ENCODE measurements at regions not wholly inside any gene's neighbourhood (a gene's known extent, or its start where the extent isn't known, plus 50 kb on each side); places are given as distances from the start of the nearest gene placed in this dataset.

DNA sequence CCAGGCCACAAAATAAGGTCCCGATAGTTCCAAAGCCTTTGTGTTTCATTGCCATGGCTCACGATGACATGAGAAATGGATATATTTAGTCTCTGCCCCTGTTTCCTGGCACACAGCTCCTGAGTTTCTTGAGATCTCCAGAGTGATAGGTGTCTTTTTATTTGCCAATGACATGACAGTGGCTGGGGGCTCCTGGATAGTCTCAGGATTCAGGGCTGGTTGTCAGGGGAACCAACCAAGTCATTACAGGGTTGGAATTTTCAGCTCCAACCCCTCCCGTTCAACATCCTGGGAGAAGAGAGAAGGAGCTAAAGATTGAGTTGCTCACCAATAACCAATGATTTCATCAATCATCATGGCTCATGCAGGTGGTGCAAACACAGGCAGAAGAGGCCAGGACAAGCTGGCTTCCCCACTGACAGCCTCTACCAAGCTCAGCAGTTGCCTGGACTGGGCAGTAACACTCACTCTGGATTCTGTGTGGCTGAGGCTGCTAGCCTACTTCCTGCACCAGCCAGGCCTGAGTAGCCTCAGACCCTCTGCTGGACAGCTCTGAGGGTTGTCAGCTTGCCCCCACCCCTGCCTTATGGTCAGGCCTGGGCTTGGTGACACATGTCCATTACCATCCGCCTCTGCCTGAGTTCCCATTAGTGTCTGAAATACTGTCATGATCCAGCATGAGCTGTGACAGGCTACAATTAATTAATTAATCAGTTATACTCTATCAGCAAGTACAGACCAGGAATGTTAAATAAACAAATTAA lies 534.4 kb upstream of the CDH5 start (continued):
- TF ChIP-seq, protein P1, sequence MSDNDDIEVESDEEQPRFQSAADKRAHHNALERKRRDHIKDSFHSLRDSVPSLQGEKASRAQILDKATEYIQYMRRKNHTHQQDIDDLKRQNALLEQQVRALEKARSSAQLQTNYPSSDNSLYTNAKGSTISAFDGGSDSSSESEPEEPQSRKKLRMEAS (IDR thresholded peaks at IDR 0.05) = no peak
- TF ChIP-seq KDM1A (IDR thresholded peaks at IDR 0.05; ENCODE audit: borderline replicate concordance, low read length) = no peak

All from H1 (cell line).